B cell (primary cell): ENCODE measurements at regions not wholly inside any gene's neighbourhood (a gene's known extent, or its start where the extent isn't known, plus 50 kb on each side); places are given as distances from the start of the nearest gene placed in this dataset.

Source experiments
- ATAC-seq: fragments of 200-7000 bp; cut with Tn5 transposase; one replicate; pipeline ENCODE4 v1.10.0; 2021; ENCODE audit warnings: low read depth, mild to moderate bottlenecking, moderate number of reproducible peaks, moderate library complexity
- CTCF ChIA-PET: fragments of 350-600 bp; sonication (Branson Sonifier 250); formaldehyde crosslinking; loops from one replicate; lab custom pipeline; 2021; ENCODE audit warnings: antibody characterized with exemption, inconsistent platforms; lab: Charles Lee
- POLR2A ChIA-PET: fragments of 350-600 bp; sonication (Branson Sonifier 250); formaldehyde crosslinking; loops from one replicate; lab custom pipeline; 2021; ENCODE audit warnings: antibody characterized with exemption; lab: Charles Lee
- DNase-seq: peaks from one replicate; pipeline ENCODE4 v3.0.0; 2013
- H2AFZ ChIP-seq: 2 replicates; pipeline ENCODE4 v1.6.1; 2012; ENCODE audit warnings: mild to moderate bottlenecking, low read depth, low read length; ENCODE audit not compliant: insufficient read depth, poor library complexity, severe bottlenecking
- H3K27ac ChIP-seq, 2 donors: 1 replicate in 1 of 2; 2 replicates in 1 of 2; pipeline ENCODE4 v1.5.1; 2012 to 2013; ENCODE audit warnings: low read length in 2 of 2, mild to moderate bottlenecking in 2 of 2, moderate library complexity in 1 of 2
- H3K27me3 ChIP-seq, 4 experiments: fragments of 200-600 bp in 1 of 4; sonication (generic) in 1 of 4; replicated peaks in 1 of 4; 1 replicate in 2 of 4; 2 replicates in 2 of 4; pipeline versions ENCODE4 v1.6.1 to v1.7.0; 2013 to 2016; ENCODE audit warnings: low read length in 3 of 4, mild to moderate bottlenecking in 2 of 4, mixed read lengths in 1 of 4, moderate library complexity in 1 of 4; ENCODE audit not compliant: insufficient read depth in 4 of 4, control insufficient read depth in 3 of 4; ENCODE audit errors: control extremely low read depth in 1 of 4
- H3K36me3 ChIP-seq, 2 experiments: replicated peaks in 1 of 2; 1 replicate in 1 of 2; 2 replicates in 1 of 2; pipeline versions ENCODE4 v1.6.1 to v1.7.1; 2013; ENCODE audit warnings: low read length in 1 of 2; ENCODE audit not compliant: insufficient read depth in 2 of 2, control insufficient read depth in 1 of 2; ENCODE audit errors: control extremely low read depth in 1 of 2, extremely low read depth in 1 of 2
- H3K4me1 ChIP-seq, 2 donors: fragments of 200-600 bp in 1 of 2; sonication (generic) in 1 of 2; 1 replicate in 1 of 2; 2 replicates in 1 of 2; pipeline versions ENCODE4 v1.5.1 to v1.6.1; 2013 to 2017; ENCODE audit warnings: low read length in 2 of 2; ENCODE audit not compliant: control insufficient read depth in 2 of 2, insufficient read depth in 2 of 2
- H3K4me2 ChIP-seq: replicated peaks from 2 replicates; pipeline ENCODE3; 2012; ENCODE audit warnings: mild to moderate bottlenecking, low read depth, low read length; ENCODE audit not compliant: poor library complexity, severe bottlenecking
- H3K4me3 ChIP-seq, 5 experiments: fragments of 200-600 bp in 1 of 5; sonication (generic) in 1 of 5; 1 replicate in 3 of 5; 2 replicates in 2 of 5; pipeline versions ENCODE4 v1.5.1 to v1.7.0; 2011 to 2016; ENCODE audit warnings: low read length in 4 of 5, mild to moderate bottlenecking in 4 of 5, low read depth in 2 of 5, control low read depth in 1 of 5, moderate library complexity in 1 of 5; ENCODE audit not compliant: insufficient read depth in 1 of 5; ENCODE audit errors: control extremely low read depth in 1 of 5, extremely low read depth in 1 of 5
- H3K79me2 ChIP-seq: fragments of 200-600 bp; sonication (generic); one replicate; pipeline ENCODE4 v1.6.0; 2016; ENCODE audit warnings: low read length; ENCODE audit not compliant: control insufficient read depth, insufficient read depth
- H3K9ac ChIP-seq: fragments of 200-600 bp; sonication (generic); 2 replicates; pipeline ENCODE4 v1.6.1; 2017; ENCODE audit warnings: mild to moderate bottlenecking, low read length, moderate library complexity
- H3K9me3 ChIP-seq, 3 donors: one replicate each; pipeline versions ENCODE4 v1.6.1 to v1.7.1; 2013; ENCODE audit warnings: low read length in 2 of 3; ENCODE audit not compliant: control insufficient read depth in 2 of 3, insufficient read depth in 1 of 3; ENCODE audit errors: control extremely low read depth in 1 of 3
- H4K20me1 ChIP-seq: 2 replicates; pipeline ENCODE4 v1.6.0; 2012; ENCODE audit warnings: mild to moderate bottlenecking, low read length; ENCODE audit not compliant: insufficient read depth, control insufficient read depth, poor library complexity, severe bottlenecking
- H3K27ac Mint-ChIP-seq: one replicate; pipeline ENCODE4 v1.8.0; 2021; ENCODE audit warnings: mixed read lengths
- H3K27me3 Mint-ChIP-seq: one replicate; pipeline ENCODE4 v1.8.0; 2021; ENCODE audit warnings: mixed read lengths
- H3K4me1 Mint-ChIP-seq: one replicate; pipeline ENCODE4 v1.8.0; 2021; ENCODE audit warnings: mixed read lengths
- H3K4me3 Mint-ChIP-seq: one replicate; pipeline ENCODE4 v1.8.0; 2021; ENCODE audit warnings: mixed read lengths
- H3K9me3 Mint-ChIP-seq: one replicate; pipeline ENCODE4 v1.8.0; 2022; ENCODE audit warnings: mixed read lengths; ENCODE audit not compliant: insufficient read depth
- CTCF ChIP-seq: fragments of 200-600 bp; IDR thresholded peaks from one replicate; pipeline ENCODE4 v1.8.0; 2022; ENCODE audit warnings: antibody characterized with exemption, mild to moderate bottlenecking
- EZH2 ChIP-seq: IDR thresholded peaks from 2 replicates; pipeline ENCODE4 v1.6.1; 2012; ENCODE audit warnings: borderline replicate concordance, low read depth, mild to moderate bottlenecking, moderate library complexity, low read length; ENCODE audit not compliant: insufficient read depth, poor library complexity, severe bottlenecking
- WGBS: methylation state at CpG from one replicate; pipeline ENCODE4 v1.1.5; 2013; ENCODE audit warnings: missing lambda C conversion rate; ENCODE audit not compliant: insufficient coverage; 5-methylcytosine and 5-hydroxymethylcytosine counted together
- intact Hi-C: fragments of 100-400 bp; cut with micrococcal nuclease; formaldehyde crosslinking; loops from one replicate; pipeline ENCODE4 v1.10.0; 2022

DNA sequence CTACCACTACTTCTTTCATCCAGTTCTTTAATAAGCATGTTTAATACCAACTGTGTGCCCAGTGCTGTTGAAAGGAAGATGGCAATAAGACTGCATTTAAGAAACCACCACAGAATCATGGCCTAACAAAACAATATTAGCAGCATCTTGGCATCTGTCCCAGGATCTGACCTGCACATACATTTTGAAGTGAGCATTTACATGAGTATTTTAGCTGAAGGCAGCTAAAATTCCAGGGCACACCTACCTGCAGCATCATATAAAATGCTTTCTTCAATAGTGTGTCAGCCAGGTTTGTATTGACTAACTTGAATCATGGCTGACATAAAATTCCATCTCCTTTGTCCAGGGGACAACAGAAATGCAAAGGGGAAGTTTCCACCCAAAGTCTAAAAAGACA, 65.0 kb upstream of the ARHGAP5 start:
- Histone ChIP-seq H3K79me2 (no peaks in the 10 kb centered on the region), H3K4me1 (peaks cover 3 to 7% of the 10 kb centered on the region in 2 donors), H3K36me3 (no peaks in the 10 kb centered on the region), H4K20me1 (no peaks in the 10 kb centered on the region), H2AFZ (no peak overlapping the region), H3K27ac (no peak overlapping the region), H3K4me2 (no peak overlapping the region), H3K27me3 (no peaks in the 10 kb centered on the region), H3K9me3 (no peaks in the 10 kb centered on the region), H3K9ac (no peak overlapping the region), H3K4me3 (no peak overlapping the region)
- Mint-ChIP-seq H3K9me3 (no peaks in the 10 kb centered on the region), H3K4me3 (no peak overlapping the region), H3K4me1 (peaks cover 8% of the 10 kb centered on the region), H3K27ac (no peak overlapping the region), H3K27me3 (peaks cover 13% of the 10 kb centered on the region)
- intact Hi-C loops: no loop called here
- ATAC-seq: no peak
- no peak for DNase-seq
- ChIA-PET CTCF (no interaction called here), POLR2A (no interaction called here)
- TF ChIP-seq EZH2: no peak
- TF ChIP-seq CTCF: no peak

DNA sequence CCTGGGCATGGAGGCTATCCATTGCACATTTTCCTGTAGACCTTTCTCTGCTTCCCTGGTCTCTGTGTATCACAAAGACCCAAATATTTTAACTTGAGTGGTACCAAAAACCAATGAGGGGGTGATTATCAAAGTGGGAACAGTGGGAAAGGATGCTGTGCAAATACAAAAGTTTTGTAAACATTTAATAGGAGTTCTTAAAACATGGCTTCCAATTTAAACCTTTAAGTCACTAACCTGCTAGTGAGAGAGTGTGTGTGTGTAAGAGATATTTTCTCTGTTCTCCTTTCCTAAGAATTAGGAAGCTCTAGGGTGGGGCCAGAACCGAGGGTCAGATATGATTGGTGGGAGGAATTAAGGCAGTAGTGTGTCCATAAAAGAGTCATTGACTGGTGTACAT, 64.5 kb upstream of the ARHGAP5 start:
- Mint-ChIP-seq H3K4me3 (no peak overlapping the region), H3K27ac (no peak overlapping the region)
- no peak overlapping the region for H3K9ac ChIP-seq

More for the DNA sequence above, 64.5 kb upstream of the ARHGAP5 start:
- no peaks in the 10 kb centered on the region for H3K9me3 Mint-ChIP-seq
- H3K4me1 Mint-ChIP-seq: peaks cover 7% of the 10 kb centered on the region
- Histone ChIP-seq H2AFZ (no peak overlapping the region), H3K27me3 (no peaks in the 10 kb centered on the region), H4K20me1 (no peaks in the 10 kb centered on the region), H3K4me1 (peaks cover 3 to 6% of the 10 kb centered on the region in 2 donors), H3K36me3 (no peaks in the 10 kb centered on the region), H3K27ac (no peak overlapping the region), H3K4me3 (no peak overlapping the region), H3K9me3 (no peaks in the 10 kb centered on the region), H3K4me2 (no peak overlapping the region), H3K79me2 (no peaks in the 10 kb centered on the region)
- intact Hi-C loops: no loop called here
- H3K27me3 Mint-ChIP-seq: peaks cover 13% of the 10 kb centered on the region
- ChIA-PET POLR2A (no interaction called here), CTCF (no interaction called here)
- no peak for DNase-seq
- 67% methylated on average over 1 of the region's 1 CpG for WGBS
- no peak for ATAC-seq
- TF ChIP-seq EZH2: no peak
- no peak for TF ChIP-seq CTCF
